Tibial artery (tissue), 4 donors: ENCODE measurements at regions not wholly inside any gene's neighbourhood (a gene's known extent, or its start where the extent isn't known, plus 50 kb on each side); places are given as distances from the start of the nearest gene placed in this dataset.

Experiments
- DNase-seq, 2 donors: peaks; one replicate each; pipeline ENCODE4 v3.0.0-alpha.2; 2019
- H3K27ac ChIP-seq, 2 donors: fragments of 200-600 bp; sonication (generic) in 1 of 2; 1 replicate in 1 of 2; 2 replicates in 1 of 2; pipeline ENCODE4 v1.5.1; 2018 to 2019; ENCODE audit warnings: mild to moderate bottlenecking in 1 of 2
- H3K27me3 ChIP-seq, 2 donors: fragments of 200-600 bp; sonication (generic) in 1 of 2; one replicate each; pipeline versions ENCODE4 v1.5.1 to v1.6.0; 2016 to 2019
- H3K36me3 ChIP-seq, 3 donors: fragments of 200-600 bp; sonication (generic) in 2 of 3; one replicate each; pipeline ENCODE4 v1.5.1; 2016 to 2019; ENCODE audit warnings: mild to moderate bottlenecking in 2 of 3
- H3K4me1 ChIP-seq, 4 donors: fragments of 200-600 bp; sonication (generic) in 2 of 4; 1 replicate in 3 of 4; 2 replicates in 1 of 4; pipeline ENCODE4 v1.5.1; 2016 to 2019
- H3K4me3 ChIP-seq, 2 donors: fragments of 200-600 bp; sonication (generic) in 1 of 2; 1 replicate in 1 of 2; 2 replicates in 1 of 2; pipeline ENCODE4 v1.5.1; 2018 to 2019; ENCODE audit warnings: mild to moderate bottlenecking in 2 of 2
- H3K9me3 ChIP-seq, 3 donors: fragments of 200-600 bp; sonication (generic) in 1 of 3; one replicate each; pipeline ENCODE4 v1.5.1; 2016 to 2019
- intact Hi-C: fragments of 100-400 bp; cut with DNase I; formaldehyde crosslinking; loops from one replicate; pipeline ENCODE4 v1.15.0; 2023; ENCODE audit warnings: low total_unique reads
- TF ChIP-seq, protein P1 (sequence below), 2 experiments: fragments of 200-600 bp in 1 of 2; fragments of 450-650 bp in 1 of 2; IDR thresholded peaks; one replicate each; pipeline ENCODE4 v1.5.1; 2017 to 2019; ENCODE audit warnings: antibody characterized with exemption in 2 of 2, mild to moderate bottlenecking in 1 of 2, moderate library complexity in 1 of 2

DNA sequence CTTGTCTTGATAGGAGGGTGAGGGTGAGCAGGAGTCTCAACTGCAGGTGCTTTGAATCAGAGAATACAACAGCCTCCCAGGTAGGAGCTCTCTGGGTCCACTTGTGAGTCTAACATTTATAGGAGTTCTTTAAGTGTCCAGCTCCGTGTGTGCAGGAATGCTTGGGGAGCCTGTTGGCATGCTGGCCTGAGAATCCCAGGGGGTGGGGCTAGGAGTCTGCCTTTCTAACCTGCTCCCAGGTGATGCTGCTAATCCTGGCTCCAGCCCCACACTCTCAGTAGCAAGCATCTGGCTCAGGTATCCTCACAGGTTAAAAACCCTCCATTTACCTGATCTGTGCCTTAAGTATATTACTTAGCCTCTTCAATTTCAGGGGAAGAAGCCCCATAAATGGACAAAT is 368.9 kb downstream of the RBM26 start:
- no peak for DNase-seq
- TF ChIP-seq, protein P1, sequence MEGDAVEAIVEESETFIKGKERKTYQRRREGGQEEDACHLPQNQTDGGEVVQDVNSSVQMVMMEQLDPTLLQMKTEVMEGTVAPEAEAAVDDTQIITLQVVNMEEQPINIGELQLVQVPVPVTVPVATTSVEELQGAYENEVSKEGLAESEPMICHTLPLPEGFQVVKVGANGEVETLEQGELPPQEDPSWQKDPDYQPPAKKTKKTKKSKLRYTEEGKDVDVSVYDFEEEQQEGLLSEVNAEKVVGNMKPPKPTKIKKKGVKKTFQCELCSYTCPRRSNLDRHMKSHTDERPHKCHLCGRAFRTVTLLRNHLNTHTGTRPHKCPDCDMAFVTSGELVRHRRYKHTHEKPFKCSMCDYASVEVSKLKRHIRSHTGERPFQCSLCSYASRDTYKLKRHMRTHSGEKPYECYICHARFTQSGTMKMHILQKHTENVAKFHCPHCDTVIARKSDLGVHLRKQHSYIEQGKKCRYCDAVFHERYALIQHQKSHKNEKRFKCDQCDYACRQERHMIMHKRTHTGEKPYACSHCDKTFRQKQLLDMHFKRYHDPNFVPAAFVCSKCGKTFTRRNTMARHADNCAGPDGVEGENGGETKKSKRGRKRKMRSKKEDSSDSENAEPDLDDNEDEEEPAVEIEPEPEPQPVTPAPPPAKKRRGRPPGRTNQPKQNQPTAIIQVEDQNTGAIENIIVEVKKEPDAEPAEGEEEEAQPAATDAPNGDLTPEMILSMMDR (IDR thresholded peaks at IDR 0.05): no peak
- no peaks in the 10 kb centered on the region for H3K27me3 ChIP-seq
- no peak overlapping the region for H3K27ac ChIP-seq
- no peaks in the 10 kb centered on the region for H3K4me1 ChIP-seq
- H3K4me3 ChIP-seq: no peak overlapping the region
- intact Hi-C loops: no loop called here
- H3K36me3 ChIP-seq: no peaks in the 10 kb centered on the region
- no peaks in the 10 kb centered on the region for H3K9me3 ChIP-seq

DNA sequence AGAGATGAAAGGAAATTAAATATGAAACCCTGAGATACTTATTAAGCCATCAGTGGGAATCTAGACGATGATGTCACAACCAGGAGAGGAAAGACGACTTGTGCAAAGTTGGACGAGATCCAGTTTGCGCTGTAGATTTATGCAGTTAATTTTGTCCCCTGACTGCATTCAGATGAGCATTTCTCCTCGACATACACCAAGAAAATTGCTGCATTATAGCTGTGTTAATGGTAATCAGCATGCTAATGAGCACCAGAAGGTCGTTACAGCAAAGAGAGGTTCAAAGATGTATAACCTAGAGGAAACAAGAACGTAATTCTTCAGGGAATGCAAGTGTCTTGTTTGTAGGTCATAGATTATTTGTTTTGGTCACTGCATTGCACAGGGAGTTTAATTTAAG is 371.7 kb downstream of the RBM26 start:
- Histone ChIP-seq H3K27ac (no peak overlapping the region), H3K27me3 (no peaks in the 10 kb centered on the region), H3K9me3 (no peaks in the 10 kb centered on the region), H3K36me3 (no peaks in the 10 kb centered on the region), H3K4me1 (no peaks in the 10 kb centered on the region), H3K4me3 (no peak overlapping the region)
- DNase-seq: no peak
- intact Hi-C loops: no loop called here
- TF ChIP-seq, protein P1 (IDR thresholded peaks at IDR 0.05): no peak

DNA sequence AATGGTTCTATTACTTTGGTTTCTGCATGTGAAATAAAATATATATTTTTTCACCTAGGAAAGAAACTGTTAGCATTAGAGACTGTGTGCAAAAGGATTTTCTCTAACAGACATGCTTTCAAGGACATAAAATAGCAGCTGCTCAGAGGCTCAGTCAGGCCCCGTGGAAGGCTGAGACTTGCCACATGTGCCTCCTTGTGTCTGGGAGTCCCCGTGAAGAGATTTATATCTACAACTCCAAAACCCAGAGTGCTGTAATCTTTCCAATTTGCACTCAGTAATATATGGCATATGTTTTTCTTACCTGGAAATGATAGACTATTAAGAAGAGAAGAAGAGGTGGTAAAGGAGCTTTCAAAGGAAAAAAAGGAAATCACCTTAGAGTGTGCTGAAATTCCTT is 371.6 kb upstream of the OBI1 start:
- TF ChIP-seq, protein P1 (IDR thresholded peaks at IDR 0.05): no peak
- Histone ChIP-seq H3K27me3 (no peaks in the 10 kb centered on the region), H3K4me3 (no peak overlapping the region), H3K36me3 (no peaks in the 10 kb centered on the region), H3K27ac (no peak overlapping the region), H3K9me3 (no peaks in the 10 kb centered on the region), H3K4me1 (no peaks in the 10 kb centered on the region)
- intact Hi-C loops: no loop called here
- DNase-seq: no peak

DNA sequence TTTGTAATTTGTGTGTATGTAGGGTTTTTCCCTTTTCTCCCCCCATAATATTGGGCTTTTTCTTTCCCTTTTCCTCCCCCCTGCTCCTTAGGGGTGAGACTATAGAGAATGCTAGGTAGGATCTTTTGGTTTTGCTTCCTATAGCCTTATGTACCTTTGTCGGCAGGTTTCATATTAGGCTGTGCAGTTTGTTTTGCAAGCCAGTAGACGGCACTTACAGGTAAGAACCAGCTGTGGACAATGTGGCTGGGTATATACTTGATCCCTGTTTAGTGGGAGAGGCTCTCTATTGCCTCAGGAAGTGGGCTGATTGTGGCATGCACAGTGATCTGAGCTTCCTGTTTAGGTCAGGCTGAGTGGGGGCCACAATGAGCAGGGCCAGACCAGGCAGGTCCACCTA is 359.2 kb upstream of the OBI1 start:
- intact Hi-C loops: no loop called here
- Histone ChIP-seq H3K4me1 (no peaks in the 10 kb centered on the region), H3K27me3 (no peaks in the 10 kb centered on the region), H3K36me3 (no peaks in the 10 kb centered on the region), H3K4me3 (no peak overlapping the region), H3K27ac (no peak overlapping the region), H3K9me3 (peaks cover 7 to 16% (median 10%) of the 10 kb centered on the region in 3 donors)
- TF ChIP-seq, protein P1 (IDR thresholded peaks at IDR 0.05): no peak
- DNase-seq: no peak

DNA sequence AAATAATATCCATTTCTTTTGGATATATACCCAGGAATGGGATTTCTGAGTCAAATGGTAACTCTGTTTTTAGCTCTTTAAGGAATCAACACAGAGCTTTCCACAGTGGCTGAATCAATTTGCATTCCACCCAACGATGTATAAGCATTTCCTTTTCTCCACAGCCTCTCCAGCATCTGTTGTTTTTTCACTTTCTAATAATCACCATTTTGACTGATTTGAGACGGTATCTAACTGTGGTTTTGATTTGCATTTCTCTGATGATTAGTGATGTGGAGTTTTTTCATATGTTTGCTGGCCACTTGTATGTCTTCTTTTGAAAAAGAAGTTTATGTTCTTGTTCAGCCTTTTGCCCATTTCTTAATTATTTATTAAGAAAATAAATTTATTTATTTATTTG is 352.2 kb upstream of the OBI1 start:
- no peaks in the 10 kb centered on the region for H3K27me3 ChIP-seq
- no peak for DNase-seq
- intact Hi-C loops: no loop called here
- TF ChIP-seq, protein P1 (IDR thresholded peaks at IDR 0.05): no peak
- no peaks in the 10 kb centered on the region for H3K4me1 ChIP-seq
- H3K9me3 ChIP-seq: no peaks in the 10 kb centered on the region
- H3K4me3 ChIP-seq: no peak overlapping the region
- no peaks in the 10 kb centered on the region for H3K36me3 ChIP-seq
- H3K27ac ChIP-seq: no peak overlapping the region
